GM12878 (cell line): ENCODE measurements at regions not wholly inside any gene's neighbourhood (a gene's known extent, or its start where the extent isn't known, plus 50 kb on each side); places are given as distances from the start of the nearest gene placed in this dataset.
A peak's percentile ranks its signal among the peaks of the same experiment; 100 is the strongest.

ENCODE experiments used
- ATF2 ChIP-seq: IDR thresholded peaks from 2 replicates; pipeline ENCODE4 v1.6.1; 2012; ENCODE audit warnings: low read length, inconsistent platforms
- ETV6 ChIP-seq, 2 experiments: fragments of 450-650 bp in 1 of 2; IDR thresholded peaks in 1 of 2; conservative IDR thresholded peaks in 1 of 2; 2 replicates each; pipeline ENCODE4 v1.6.1; 2014; ENCODE audit warnings: antibody characterized with exemption in 1 of 2, borderline replicate concordance in 1 of 2, low read depth in 1 of 2, mild to moderate bottlenecking in 1 of 2, moderate library complexity in 1 of 2
- MXI1 ChIP-seq: fragments of 150-350 bp; IDR thresholded peaks from 2 replicates; pipeline ENCODE4 v1.6.1; 2011; ENCODE audit warnings: low read depth, mild to moderate bottlenecking, inconsistent platforms, low read length, improper control_type of control experiment
- MYC ChIP-seq: IDR thresholded peaks from 2 replicates; pipeline ENCODE4 v1.6.1; 2011; ENCODE audit warnings: mild to moderate bottlenecking, low read length, moderate library complexity, inconsistent platforms; ENCODE audit not compliant: insufficient read depth, insufficient replicate concordance, insufficient read length, severe bottlenecking
- NBN ChIP-seq: fragments of 450-650 bp; IDR thresholded peaks from 2 replicates; pipeline ENCODE4 v1.6.1; 2016
- NFYA ChIP-seq: IDR thresholded peaks from 2 replicates; pipeline ENCODE4 v1.6.1; 2011; ENCODE audit warnings: low read depth, mild to moderate bottlenecking, low read length, improper control_type of control experiment, borderline replicate concordance
- PKNOX1 ChIP-seq: fragments of 450-650 bp; IDR thresholded peaks from 2 replicates; pipeline ENCODE4 v1.6.1; 2016; ENCODE audit warnings: mild to moderate bottlenecking
- PML ChIP-seq: IDR thresholded peaks from 2 replicates; pipeline ENCODE4 v1.6.1; 2012; ENCODE audit warnings: low read length, inconsistent platforms
- RELA ChIP-seq: fragments of 450-650 bp; IDR thresholded peaks from 2 replicates; pipeline ENCODE4 v1.8.0; 2014; ENCODE audit warnings: borderline replicate concordance; ENCODE audit not compliant: partially characterized antibody
- SKIL ChIP-seq: fragments of 450-650 bp; IDR thresholded peaks from 2 replicates; pipeline ENCODE4 v1.6.1; 2017; ENCODE audit warnings: mild to moderate bottlenecking, low read depth, inconsistent platforms; ENCODE audit not compliant: poor library complexity, severe bottlenecking
- SMARCA5 ChIP-seq: fragments of 450-650 bp; IDR thresholded peaks from 2 replicates; pipeline ENCODE4 v1.6.1; 2017; ENCODE audit warnings: mild to moderate bottlenecking
- SREBF2 ChIP-seq: IDR thresholded peaks from 2 replicates; pipeline ENCODE4 v1.6.1; 2012; ENCODE audit warnings: mild to moderate bottlenecking, low read length
- STAT1 ChIP-seq: fragments of 450-650 bp; conservative IDR thresholded peaks from 2 replicates; pipeline ENCODE4 v1.6.1; 2014; ENCODE audit warnings: antibody characterized with exemption, mild to moderate bottlenecking
- SUPT20H ChIP-seq: IDR thresholded peaks from 2 replicates; pipeline ENCODE4 v1.6.1; 2011; ENCODE audit warnings: low read depth, mild to moderate bottlenecking, low read length, moderate library complexity, borderline replicate concordance; ENCODE audit not compliant: control insufficient read depth
- TCF7 ChIP-seq: IDR thresholded peaks from 2 replicates; pipeline ENCODE4 v1.6.1; 2014; ENCODE audit warnings: antibody characterized with exemption, borderline replicate concordance

GRCh38 chr9:106468431-106468830 is 394.5 kb upstream of the ZNF462 start (continued):
- no peak for TF ChIP-seq SREBF2
- TF ChIP-seq ATF2 = 0 out of 2 replicates have a peak, but pooled peaks have one; percentile 36
- no peak for TF ChIP-seq SKIL
- no peak for TF ChIP-seq SUPT20H
- no peak for TF ChIP-seq NFYA
- TF ChIP-seq SMARCA5 = no peak
- peak; percentile 49 for TF ChIP-seq RELA
- TF ChIP-seq ETV6 (conservative IDR thresholded peaks at IDR 0.05 in 1 of 2, IDR thresholded peaks at IDR 0.05 in 1 of 2; ENCODE audit: borderline replicate concordance in 1 of 2, low read depth in 1 of 2) = peak in 1 of 2 experiments; percentile 42; a peak in 1 of 4 replicates
- TF ChIP-seq STAT1 = no peak
- TF ChIP-seq PML = no peak
- TF ChIP-seq NBN = no peak
- no peak for TF ChIP-seq MXI1
- TF ChIP-seq PKNOX1 = no peak
- TF ChIP-seq MYC = no peak
- TF ChIP-seq TCF7 = peak; percentile 13; the same call in 1 of the 2 replicates
